GM10266 (cell line): ENCODE measurements at regions not wholly inside any gene's neighbourhood (a gene's known extent, or its start where the extent isn't known, plus 50 kb on each side); places are given as distances from the start of the nearest gene placed in this dataset.

ENCODE experiments used
- DNase-seq: peaks from one replicate; pipeline ENCODE4 v3.0.0; 2012; ENCODE audit errors: extremely low spot score
- TF ChIP-seq, protein P1 (sequence below): IDR thresholded peaks from 2 replicates; pipeline ENCODE4 v1.5.1; 2012; ENCODE audit warnings: mild to moderate bottlenecking, low read depth; ENCODE audit not compliant: control insufficient read depth, insufficient read depth; ENCODE audit errors: missing control alignments

DNA sequence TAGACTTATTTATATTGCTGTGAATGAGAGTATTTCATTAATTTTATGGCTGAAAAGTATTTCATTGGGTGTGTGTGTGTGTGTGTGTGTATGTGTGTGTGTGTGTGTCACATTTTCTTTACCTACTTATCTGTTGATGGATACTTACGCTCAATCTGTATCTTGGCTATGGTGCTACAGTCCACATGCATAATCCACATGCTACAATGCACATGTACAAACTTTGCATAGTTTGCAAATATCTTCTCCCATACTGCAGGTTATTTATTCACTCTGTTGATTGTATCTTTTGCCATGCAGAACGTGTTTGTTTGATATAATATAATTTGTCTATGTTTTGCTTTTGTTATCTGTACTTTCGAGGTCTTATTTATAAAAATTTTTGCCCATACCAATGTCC lies 167.8 kb downstream of the RAB28 start:
- TF ChIP-seq, protein P1, sequence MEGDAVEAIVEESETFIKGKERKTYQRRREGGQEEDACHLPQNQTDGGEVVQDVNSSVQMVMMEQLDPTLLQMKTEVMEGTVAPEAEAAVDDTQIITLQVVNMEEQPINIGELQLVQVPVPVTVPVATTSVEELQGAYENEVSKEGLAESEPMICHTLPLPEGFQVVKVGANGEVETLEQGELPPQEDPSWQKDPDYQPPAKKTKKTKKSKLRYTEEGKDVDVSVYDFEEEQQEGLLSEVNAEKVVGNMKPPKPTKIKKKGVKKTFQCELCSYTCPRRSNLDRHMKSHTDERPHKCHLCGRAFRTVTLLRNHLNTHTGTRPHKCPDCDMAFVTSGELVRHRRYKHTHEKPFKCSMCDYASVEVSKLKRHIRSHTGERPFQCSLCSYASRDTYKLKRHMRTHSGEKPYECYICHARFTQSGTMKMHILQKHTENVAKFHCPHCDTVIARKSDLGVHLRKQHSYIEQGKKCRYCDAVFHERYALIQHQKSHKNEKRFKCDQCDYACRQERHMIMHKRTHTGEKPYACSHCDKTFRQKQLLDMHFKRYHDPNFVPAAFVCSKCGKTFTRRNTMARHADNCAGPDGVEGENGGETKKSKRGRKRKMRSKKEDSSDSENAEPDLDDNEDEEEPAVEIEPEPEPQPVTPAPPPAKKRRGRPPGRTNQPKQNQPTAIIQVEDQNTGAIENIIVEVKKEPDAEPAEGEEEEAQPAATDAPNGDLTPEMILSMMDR: no peak
- no peak for DNase-seq

GRCh38 chr4:13313856-13314255 lies 170.3 kb downstream of the RAB28 start:
- DNase-seq: no peak

DNA sequence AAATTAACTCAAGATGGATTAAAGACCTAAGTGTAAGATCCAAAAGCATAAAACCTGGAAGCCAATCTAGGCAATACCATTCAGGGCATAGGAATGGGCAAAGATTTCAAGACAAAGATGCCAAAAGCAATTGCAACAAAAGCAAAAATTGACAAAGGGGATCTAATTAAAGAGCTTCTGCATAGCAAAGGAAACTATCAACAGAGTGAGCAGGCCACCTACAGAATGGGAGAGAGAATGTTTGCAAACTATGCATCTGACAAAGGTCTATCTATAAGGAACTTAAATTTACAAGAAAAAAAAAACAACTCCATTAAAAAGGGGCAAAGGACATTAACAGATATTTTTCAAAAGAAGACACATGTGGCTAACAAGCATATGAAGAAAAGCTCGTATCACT lies 171.9 kb downstream of the RAB28 start:
- TF ChIP-seq, protein P1: no peak
- DNase-seq: no peak

More at GRCh38 chr4:13313856-13314255, 170.3 kb downstream of the RAB28 start:
- TF ChIP-seq, protein P1: no peak

DNA sequence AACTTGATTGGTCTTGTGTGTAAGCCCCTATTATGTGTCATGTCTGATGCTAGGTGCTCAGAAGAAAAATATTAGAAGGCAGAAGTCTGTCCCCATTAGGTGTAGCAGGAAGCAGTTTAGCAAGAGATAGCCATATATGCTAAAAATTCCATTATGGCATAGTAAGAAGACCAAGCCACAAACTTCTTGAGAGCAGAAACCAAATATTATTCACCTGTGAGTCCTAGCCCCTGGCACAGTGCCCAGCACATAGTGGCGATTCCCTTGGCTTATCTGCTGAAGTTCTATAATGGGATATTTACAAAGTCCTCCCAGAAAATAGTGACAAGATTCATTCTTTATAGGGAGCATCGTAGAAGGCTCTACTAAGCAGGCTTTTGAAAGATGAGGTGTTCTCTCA lies 174.4 kb downstream of the RAB28 start:
- DNase-seq: no peak

GRCh38 chr4:13306356-13306755 lies 177.8 kb downstream of the RAB28 start:
- no peak for DNase-seq
- TF ChIP-seq, protein P1: no peak

More for the DNA sequence above, 174.4 kb downstream of the RAB28 start:
- TF ChIP-seq, protein P1: no peak

GRCh38 chr4:13302876-13303275 lies 181.3 kb downstream of the RAB28 start:
- DNase-seq: no peak
- TF ChIP-seq, protein P1: no peak

DNA sequence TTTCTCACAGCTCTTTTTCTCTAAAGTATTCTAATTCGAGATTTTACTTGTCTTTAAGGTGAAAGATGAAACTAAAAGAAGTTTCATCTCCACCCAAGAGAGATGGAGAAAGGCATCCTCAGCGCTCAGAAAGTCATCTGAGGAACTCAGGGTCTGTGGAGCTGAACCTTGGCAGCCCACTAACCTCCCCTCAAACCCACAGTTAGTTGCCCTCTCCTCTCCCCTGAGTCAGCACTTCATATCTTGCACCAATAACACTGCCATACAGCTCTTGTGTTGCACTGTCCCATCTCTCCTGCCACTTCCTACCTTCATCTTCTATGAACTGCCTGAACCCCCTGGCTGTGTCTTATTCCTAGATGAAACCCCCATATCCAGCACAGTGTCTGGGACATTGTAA lies 184.8 kb downstream of the RAB28 start:
- no peak for DNase-seq
- TF ChIP-seq, protein P1: no peak
